ENCODE measurements at regions not wholly inside any gene's neighbourhood (a gene's known extent, or its start where the extent isn't known, plus 50 kb on each side); places are given as distances from the start of the nearest gene placed in this dataset.

GRCh38 chr10:23493711-23494110 lies 54.8 kb downstream of the OTUD1 start:
- Histone ChIP-seq H3K4me1 (ENCODE audit: control insufficient read depth, insufficient read depth, low read length) (no peaks in the 10 kb centered on the region), H3K79me2 (ENCODE audit: control insufficient read depth, insufficient read depth, low read length) (no peaks in the 10 kb centered on the region), H3K4me3 (no peak overlapping the region), H3K27ac (ENCODE audit: control insufficient read depth, insufficient read depth) (no peak overlapping the region), H3K9ac (ENCODE audit: control insufficient read depth, insufficient read depth, low read length) (no peak overlapping the region), H3K27me3 (replicated peaks in 1 of 2; ENCODE audit: control insufficient read depth in 2 of 2, insufficient read depth in 2 of 2, low read length in 1 of 2) (no peaks in the 10 kb centered on the region; a peak in 1 of 4 replicates), H3K4me2 (ENCODE audit: control insufficient read depth, insufficient read depth) (no peak overlapping the region), H3K9me3 (replicated peaks; ENCODE audit: control insufficient read depth, insufficient read depth, low read length) (no peaks in the 10 kb centered on the region), H4K20me1 (ENCODE audit: control insufficient read depth, insufficient read depth) (no peaks in the 10 kb centered on the region), H2AFZ (ENCODE audit: control insufficient read depth, low read depth, low read length) (no peak overlapping the region), H3K36me3 (ENCODE audit: control insufficient read depth in 2 of 2, insufficient read depth in 2 of 2, low read length in 1 of 2) (no peaks in the 10 kb centered on the region)
- BruUV-seq (replicated peaks), result no TSS peak
- ChIA-PET POLR2A (no interaction called here), SMC1A (ENCODE audit: uncharacterized antibody, unreplicated experiment) (interaction anchor here (1.1 kb wide), 1 partner anchor 58 kb away, joined by 3 read pairs; no protein-coding TSS in a partner anchor), RAD21 (ENCODE audit: unreplicated experiment) (no interaction called here), CTCF (interaction anchor here (0.6 kb wide), 1 partner anchor 10 kb away, joined by 3 read pairs; no protein-coding TSS in a partner anchor)
- intact Hi-C loops (cut with micrococcal nuclease; ENCODE audit: unreplicated experiment) (no loop called here), in situ Hi-C loops (cut with MboI) (no loop called here)
- DNase-seq (ENCODE audit: low read depth, low spot score) (no peak), FAIRE-seq (no peak), ATAC-seq (no peak)
- no peak for TF ChIP-seq HDAC6 (IDR thresholded peaks at IDR 0.05; ENCODE audit: unreplicated experiment)
- TF ChIP-seq CBX3 (IDR thresholded peaks at IDR 0.05; ENCODE audit: borderline replicate concordance, low read depth), result no peak
- TF ChIP-seq SMAD5 (IDR thresholded peaks at IDR 0.05; ENCODE audit: low read depth), result no peak
- WGBS (ENCODE audit: insufficient coverage, insufficient replicate concordance, low lambda C conversion rate, missing lambda C conversion rate), result 0% methylated on average over 2 of the region's 2 CpGs

DNA sequence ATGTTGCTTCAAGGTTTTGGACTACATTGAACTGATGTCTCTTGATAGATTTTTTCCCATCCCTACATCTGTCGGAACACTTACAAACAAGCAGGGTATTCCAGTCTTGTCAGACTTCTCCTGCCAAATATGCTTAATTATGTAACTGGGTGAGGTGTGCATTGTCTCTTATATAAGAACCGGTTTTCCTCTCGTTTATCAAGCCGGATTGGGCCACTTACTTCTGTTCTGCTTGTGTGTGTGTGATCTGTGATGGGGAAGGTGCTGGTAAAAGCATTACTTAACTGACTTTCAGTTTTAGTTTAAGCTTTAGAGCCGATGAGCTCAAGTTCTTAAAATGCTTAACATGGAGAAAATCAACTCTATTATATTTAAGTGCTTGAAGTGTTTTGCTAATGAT lies 57.9 kb downstream of the OTUD1 start:
- intact Hi-C loops (cut with micrococcal nuclease; ENCODE audit: unreplicated experiment), result no loop called here
- H3K4me2 ChIP-seq (ENCODE audit: control insufficient read depth, insufficient read depth), result no peak overlapping the region
- BruUV-seq (replicated peaks), result no TSS peak
- H3K9ac ChIP-seq (ENCODE audit: control insufficient read depth, insufficient read depth, low read length), result no peak overlapping the region
- no peaks in the 10 kb centered on the region; a peak in 1 of 4 replicates for H3K27me3 ChIP-seq (replicated peaks in 1 of 2; ENCODE audit: control insufficient read depth in 2 of 2, insufficient read depth in 2 of 2, low read length in 1 of 2)
- no peak overlapping the region for H2AFZ ChIP-seq (ENCODE audit: control insufficient read depth, low read depth, low read length)
- H3K9me3 ChIP-seq (replicated peaks; ENCODE audit: control insufficient read depth, insufficient read depth, low read length), result no peaks in the 10 kb centered on the region
- ChIA-PET POLR2A (no interaction called here), CTCF (interaction anchor here (1.0 to 1.1 kb wide), 2 partner anchors 122 to 338 kb away, joined by 4 to 5 read pairs; no protein-coding TSS in a partner anchor), SMC1A (ENCODE audit: uncharacterized antibody, unreplicated experiment) (interaction anchor here (1.0 kb wide), 1 partner anchor 76 kb away, joined by 3 read pairs; no protein-coding TSS in a partner anchor), RAD21 (ENCODE audit: unreplicated experiment) (no interaction called here)
- H3K36me3 ChIP-seq (ENCODE audit: control insufficient read depth in 2 of 2, insufficient read depth in 2 of 2, low read length in 1 of 2), result no peaks in the 10 kb centered on the region
- no peaks in the 10 kb centered on the region for H4K20me1 ChIP-seq (ENCODE audit: control insufficient read depth, insufficient read depth)
- ATAC-seq (no peak), DNase-seq (ENCODE audit: low read depth, low spot score) (no peak), FAIRE-seq (no peak)
- TF ChIP-seq, protein P1, sequence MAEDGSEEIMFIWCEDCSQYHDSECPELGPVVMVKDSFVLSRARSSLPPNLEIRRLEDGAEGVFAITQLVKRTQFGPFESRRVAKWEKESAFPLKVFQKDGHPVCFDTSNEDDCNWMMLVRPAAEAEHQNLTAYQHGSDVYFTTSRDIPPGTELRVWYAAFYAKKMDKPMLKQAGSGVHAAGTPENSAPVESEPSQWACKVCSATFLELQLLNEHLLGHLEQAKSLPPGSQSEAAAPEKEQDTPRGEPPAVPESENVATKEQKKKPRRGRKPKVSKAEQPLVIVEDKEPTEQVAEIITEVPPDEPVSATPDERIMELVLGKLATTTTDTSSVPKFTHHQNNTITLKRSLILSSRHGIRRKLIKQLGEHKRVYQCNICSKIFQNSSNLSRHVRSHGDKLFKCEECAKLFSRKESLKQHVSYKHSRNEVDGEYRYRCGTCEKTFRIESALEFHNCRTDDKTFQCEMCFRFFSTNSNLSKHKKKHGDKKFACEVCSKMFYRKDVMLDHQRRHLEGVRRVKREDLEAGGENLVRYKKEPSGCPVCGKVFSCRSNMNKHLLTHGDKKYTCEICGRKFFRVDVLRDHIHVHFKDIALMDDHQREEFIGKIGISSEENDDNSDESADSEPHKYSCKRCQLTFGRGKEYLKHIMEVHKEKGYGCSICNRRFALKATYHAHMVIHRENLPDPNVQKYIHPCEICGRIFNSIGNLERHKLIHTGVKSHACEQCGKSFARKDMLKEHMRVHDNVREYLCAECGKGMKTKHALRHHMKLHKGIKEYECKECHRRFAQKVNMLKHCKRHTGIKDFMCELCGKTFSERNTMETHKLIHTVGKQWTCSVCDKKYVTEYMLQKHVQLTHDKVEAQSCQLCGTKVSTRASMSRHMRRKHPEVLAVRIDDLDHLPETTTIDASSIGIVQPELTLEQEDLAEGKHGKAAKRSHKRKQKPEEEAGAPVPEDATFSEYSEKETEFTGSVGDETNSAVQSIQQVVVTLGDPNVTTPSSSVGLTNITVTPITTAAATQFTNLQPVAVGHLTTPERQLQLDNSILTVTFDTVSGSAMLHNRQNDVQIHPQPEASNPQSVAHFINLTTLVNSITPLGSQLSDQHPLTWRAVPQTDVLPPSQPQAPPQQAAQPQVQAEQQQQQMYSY (CRISPR knock-in tag; IDR thresholded peaks at IDR 0.05), result no peak
- TF ChIP-seq MEF2A (IDR thresholded peaks at IDR 0.05; ENCODE audit: insufficient read depth, low read depth, low read length), result no peak
- no peak for TF ChIP-seq CEBPB (IDR thresholded peaks at IDR 0.05; ENCODE audit: borderline replicate concordance in 1 of 2, low read depth in 2 of 2, low read length in 2 of 2)
- TF ChIP-seq HDAC2 (IDR thresholded peaks at IDR 0.05), result no peak
- no peaks in the 10 kb centered on the region for H3K4me1 ChIP-seq (ENCODE audit: control insufficient read depth, insufficient read depth, low read length)
- H3K4me3 ChIP-seq, result no peak overlapping the region
- H3K79me2 ChIP-seq (ENCODE audit: control insufficient read depth, insufficient read depth, low read length), result no peaks in the 10 kb centered on the region
- 21% methylated on average over 5 of the region's 5 CpGs for WGBS (ENCODE audit: insufficient coverage, insufficient replicate concordance, low lambda C conversion rate, missing lambda C conversion rate)
- H3K27ac ChIP-seq (ENCODE audit: control insufficient read depth, insufficient read depth), result no peak overlapping the region
- in situ Hi-C loops (cut with MboI), result no loop called here

Data from GM12878 (cell line).